Keratinocyte (primary cell): ENCODE measurements at regions not wholly inside any gene's neighbourhood (a gene's known extent, or its start where the extent isn't known, plus 50 kb on each side); places are given as distances from the start of the nearest gene placed in this dataset.

ENCODE experiments used
- DNase-seq: peaks from one replicate; pipeline ENCODE4 v3.0.0-alpha.2; 2011; ENCODE audit warnings: low read depth, missing footprints, low spot score
- FAIRE-seq: peaks from 2 replicates; lab custom pipeline; 2011; peaks lifted over from hg19 to GRCh38; lab: Jason Lieb, UNC
- H2AFZ ChIP-seq: 2 replicates; pipeline ENCODE4 v1.6.0; 2012; ENCODE audit warnings: low read length, control low read depth, inconsistent platforms; ENCODE audit not compliant: control insufficient read depth
- H3K27ac ChIP-seq: 2 replicates; pipeline ENCODE4 v1.5.1; 2011; ENCODE audit warnings: low read length; ENCODE audit not compliant: control insufficient read depth, insufficient read depth
- H3K27me3 ChIP-seq: 3 replicates; pipeline ENCODE4 v1.6.0; 2011; ENCODE audit warnings: low read length; ENCODE audit not compliant: control insufficient read depth, insufficient read depth; ENCODE audit errors: extremely low read depth
- H3K36me3 ChIP-seq, 2 experiments: 2 replicates in 1 of 2; 3 replicates in 1 of 2; pipeline ENCODE4 v1.5.1; 2011; ENCODE audit warnings: low read length in 2 of 2, mild to moderate bottlenecking in 1 of 2; ENCODE audit not compliant: control insufficient read depth in 2 of 2, insufficient read depth in 2 of 2; ENCODE audit errors: extremely low read depth in 1 of 2
- H3K4me1 ChIP-seq: 3 replicates; pipeline ENCODE4 v1.5.1; 2011; ENCODE audit warnings: low read length; ENCODE audit not compliant: control insufficient read depth, insufficient read depth; ENCODE audit errors: extremely low read depth
- H3K4me2 ChIP-seq: 3 replicates; pipeline ENCODE4 v1.6.0; 2011; ENCODE audit warnings: low read depth, low read length; ENCODE audit not compliant: control insufficient read depth, insufficient read depth; ENCODE audit errors: extremely low read depth
- H3K4me3 ChIP-seq, 3 experiments: fragments of 200-600 bp in 1 of 3; sonication (generic) in 1 of 3; 2 replicates in 2 of 3; 3 replicates in 1 of 3; pipeline ENCODE4 v1.5.1; 2011 to 2016; ENCODE audit warnings: low read length in 3 of 3, mild to moderate bottlenecking in 3 of 3, control low read depth in 2 of 3, inconsistent platforms in 1 of 3, low read depth in 1 of 3, mixed read lengths in 1 of 3, mixed run types in 1 of 3, moderate library complexity in 1 of 3; ENCODE audit not compliant: control insufficient read depth in 2 of 3, insufficient read depth in 2 of 3; ENCODE audit errors: extremely low read depth in 1 of 3
- H3K79me2 ChIP-seq: 2 replicates; pipeline ENCODE4 v1.6.0; 2012; ENCODE audit warnings: low read length; ENCODE audit not compliant: control insufficient read depth, insufficient read depth
- H3K9ac ChIP-seq: 3 replicates; pipeline ENCODE4 v1.6.0; 2011; ENCODE audit warnings: low read length; ENCODE audit not compliant: control insufficient read depth, insufficient read depth; ENCODE audit errors: extremely low read depth
- H3K9me1 ChIP-seq: 3 replicates; pipeline ENCODE4 v1.6.0; 2011; ENCODE audit warnings: low read length; ENCODE audit not compliant: control insufficient read depth, insufficient read depth; ENCODE audit errors: extremely low read depth
- H3K9me3 ChIP-seq: 2 replicates; pipeline ENCODE4 v1.5.1; 2012; ENCODE audit warnings: low read depth, low read length; ENCODE audit not compliant: control insufficient read depth
- H4K20me1 ChIP-seq: 3 replicates; pipeline ENCODE4 v1.6.0; 2011; ENCODE audit warnings: low read length; ENCODE audit not compliant: control insufficient read depth, insufficient read depth; ENCODE audit errors: extremely low read depth
- CTCF ChIP-seq, 3 experiments: IDR thresholded peaks in 1 of 3; conservative IDR thresholded peaks in 1 of 3; optimal IDR thresholded peaks in 1 of 3; 2 replicates in 2 of 3; 3 replicates in 1 of 3; pipeline versions ENCODE3 to v1.5.1; 2011; ENCODE audit warnings: low read length in 3 of 3, mild to moderate bottlenecking in 3 of 3, moderate library complexity in 2 of 3, control low read depth in 1 of 3, inconsistent platforms in 1 of 3; ENCODE audit not compliant: insufficient read depth in 2 of 3; ENCODE audit errors: extremely low read depth in 1 of 3
- EZH2 ChIP-seq: IDR thresholded peaks from one replicate; pipeline ENCODE4 v1.6.1; 2012; ENCODE audit warnings: inconsistent platforms, mild to moderate bottlenecking, low read length, moderate library complexity
- dilution Hi-C: fragments of 300-500 bp; cut with MboI; formaldehyde crosslinking; loops from one replicate; pipeline ENCODE4 v1.7.0; 2020; ENCODE audit warnings: low sequenced_read_pairs; ENCODE audit not compliant: extremely low pct_ligation_motif_present

- Histone ChIP-seq H3K9me1 (no peaks in the 10 kb centered on the region), H4K20me1 (no peaks in the 10 kb centered on the region), H3K79me2 (no peaks in the 10 kb centered on the region), H3K9ac (no peak overlapping the region), H2AFZ (no peak overlapping the region), H3K27ac (no peak overlapping the region), H3K27me3 (no peaks in the 10 kb centered on the region), H3K9me3 (no peaks in the 10 kb centered on the region), H3K4me3 (no peak overlapping the region), H3K36me3 (no peaks in the 10 kb centered on the region), H3K4me2 (no peak overlapping the region), H3K4me1 (no peaks in the 10 kb centered on the region)
- DNase-seq: no peak
- dilution Hi-C loops: no loop called here
- no peak for FAIRE-seq
- TF ChIP-seq CTCF (optimal IDR thresholded peaks at IDR 0.05 in 1 of 3, IDR thresholded peaks at IDR 0.05 in 1 of 3, conservative IDR thresholded peaks at IDR 0.05 in 1 of 3; ENCODE audit: extremely low read depth in 1 of 3, insufficient read depth in 2 of 3, low read length in 3 of 3) (no peak), EZH2 (no peak)
These were observed 141.5 kb upstream of the VWC2 start for GRCh38 chr7:49631960-49632359.

GRCh38 chr7:49635800-49636199, 137.6 kb upstream of the VWC2 start:
- TF ChIP-seq CTCF (optimal IDR thresholded peaks at IDR 0.05 in 1 of 3, IDR thresholded peaks at IDR 0.05 in 1 of 3, conservative IDR thresholded peaks at IDR 0.05 in 1 of 3; ENCODE audit: extremely low read depth in 1 of 3, insufficient read depth in 2 of 3, low read length in 3 of 3) (peak in 2 of 3 experiments; percentile 7 to 29), EZH2 (no peak)
- H3K4me3 ChIP-seq: no peak overlapping the region
- no peak overlapping the region for H3K9ac ChIP-seq
- H3K9me3 ChIP-seq: no peaks in the 10 kb centered on the region
- no peak for DNase-seq
- no peaks in the 10 kb centered on the region for H3K79me2 ChIP-seq
- no peak overlapping the region for H3K27ac ChIP-seq
- no peaks in the 10 kb centered on the region for H3K4me1 ChIP-seq
- dilution Hi-C loops: no loop called here
- no peaks in the 10 kb centered on the region for H3K27me3 ChIP-seq
- FAIRE-seq: no peak
- H3K4me2 ChIP-seq: no peak overlapping the region
- no peak overlapping the region for H2AFZ ChIP-seq
- no peaks in the 10 kb centered on the region for H3K9me1 ChIP-seq
- H3K36me3 ChIP-seq: no peaks in the 10 kb centered on the region
- no peaks in the 10 kb centered on the region for H4K20me1 ChIP-seq
